Astrocyte (in vitro differentiated cells and primary cell): ENCODE measurements at regions not wholly inside any gene's neighbourhood (a gene's known extent, or its start where the extent isn't known, plus 50 kb on each side); places are given as distances from the start of the nearest gene placed in this dataset.

ENCODE experiments used
- EZH2 ChIP-seq: IDR thresholded peaks from 2 replicates; pipeline ENCODE4 v1.6.1; 2012; ENCODE audit warnings: mild to moderate bottlenecking, low read length, inconsistent platforms; ENCODE audit not compliant: insufficient read depth
- TF ChIP-seq, protein P1 (sequence below): IDR thresholded peaks from 2 replicates; pipeline ENCODE4 v1.5.1; 2011; ENCODE audit warnings: low read depth, mild to moderate bottlenecking, inconsistent platforms, low read length, moderate library complexity; ENCODE audit not compliant: insufficient read depth

DNA sequence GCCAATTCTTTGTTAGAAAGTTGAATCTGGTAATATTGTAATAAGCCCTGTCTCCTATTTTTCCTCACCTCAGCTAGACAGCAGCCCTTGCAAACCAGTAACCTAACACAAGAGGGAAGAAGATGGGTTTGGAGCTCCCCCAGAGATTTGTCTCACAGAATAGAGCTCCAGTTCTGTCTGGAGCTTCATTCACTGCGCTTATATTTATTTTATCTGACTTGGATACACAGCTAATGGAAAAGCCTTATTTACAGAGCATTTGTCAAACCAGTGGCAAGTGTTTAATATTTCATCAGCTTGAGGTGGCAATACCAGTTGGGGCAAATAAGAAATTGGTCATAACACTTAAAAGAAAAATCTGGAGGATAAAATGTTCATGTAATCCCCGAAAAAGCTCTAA, 1094.0 kb downstream of the FSCB start:
- TF ChIP-seq, protein P1, sequence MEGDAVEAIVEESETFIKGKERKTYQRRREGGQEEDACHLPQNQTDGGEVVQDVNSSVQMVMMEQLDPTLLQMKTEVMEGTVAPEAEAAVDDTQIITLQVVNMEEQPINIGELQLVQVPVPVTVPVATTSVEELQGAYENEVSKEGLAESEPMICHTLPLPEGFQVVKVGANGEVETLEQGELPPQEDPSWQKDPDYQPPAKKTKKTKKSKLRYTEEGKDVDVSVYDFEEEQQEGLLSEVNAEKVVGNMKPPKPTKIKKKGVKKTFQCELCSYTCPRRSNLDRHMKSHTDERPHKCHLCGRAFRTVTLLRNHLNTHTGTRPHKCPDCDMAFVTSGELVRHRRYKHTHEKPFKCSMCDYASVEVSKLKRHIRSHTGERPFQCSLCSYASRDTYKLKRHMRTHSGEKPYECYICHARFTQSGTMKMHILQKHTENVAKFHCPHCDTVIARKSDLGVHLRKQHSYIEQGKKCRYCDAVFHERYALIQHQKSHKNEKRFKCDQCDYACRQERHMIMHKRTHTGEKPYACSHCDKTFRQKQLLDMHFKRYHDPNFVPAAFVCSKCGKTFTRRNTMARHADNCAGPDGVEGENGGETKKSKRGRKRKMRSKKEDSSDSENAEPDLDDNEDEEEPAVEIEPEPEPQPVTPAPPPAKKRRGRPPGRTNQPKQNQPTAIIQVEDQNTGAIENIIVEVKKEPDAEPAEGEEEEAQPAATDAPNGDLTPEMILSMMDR: no peak
- TF ChIP-seq EZH2: no peak
